OCI-LY7 (cell line): ENCODE measurements at regions not wholly inside any gene's neighbourhood (a gene's known extent, or its start where the extent isn't known, plus 50 kb on each side); places are given as distances from the start of the nearest gene placed in this dataset.

Experiments used
- BruUV-seq: library from RNA; stranded (reverse); fragments of 400-500 nt; replicated peaks from 2 replicates; lab custom pipeline; 2021; lab: Mats Ljungman, UMichigan
- CTCF ChIA-PET: fragments of 300-600 bp; sonication (Branson Sonifier 250); formaldehyde crosslinking; loops from one replicate; lab custom pipeline; 2022; ENCODE audit warnings: antibody characterized with exemption; ENCODE audit not compliant: unreplicated experiment; lab: Charles Lee
- POLR2A ChIA-PET: fragments of 300-600 bp; sonication (Branson Sonifier 250); formaldehyde crosslinking; loops from one replicate; lab custom pipeline; 2022; ENCODE audit warnings: antibody characterized with exemption; lab: Charles Lee
- DNase-seq: peaks from one replicate; pipeline ENCODE4 v3.0.0-alpha.2; 2015; ENCODE audit warnings: low spot score
- H2AFZ ChIP-seq: fragments of 200-600 bp; sonication (generic), shearing (Covaris generic); 2 replicates; pipeline ENCODE4 v1.6.1; 2014; ENCODE audit warnings: mild to moderate bottlenecking, antibody characterized with exemption, low read length, moderate library complexity
- H3K27ac ChIP-seq: fragments of 200-600 bp; sonication (generic); 2 replicates; pipeline ENCODE4 v1.5.1; 2014; ENCODE audit warnings: mixed run types, low read depth, mild to moderate bottlenecking, moderate library complexity, low read length, inconsistent platforms; ENCODE audit not compliant: poor library complexity, severe bottlenecking
- H3K36me3 ChIP-seq: fragments of 200-600 bp; sonication (generic); 2 replicates; pipeline ENCODE4 v1.6.1; 2014; ENCODE audit warnings: mild to moderate bottlenecking, antibody characterized with exemption, low read length, moderate library complexity, mixed read lengths; ENCODE audit not compliant: insufficient read depth
- H3K4me1 ChIP-seq: fragments of 200-600 bp; sonication (generic); 2 replicates; pipeline ENCODE4 v1.5.1; 2014; ENCODE audit warnings: mild to moderate bottlenecking, low read length; ENCODE audit not compliant: insufficient read depth, poor library complexity, severe bottlenecking
- H3K4me2 ChIP-seq: fragments of 200-600 bp; sonication (generic); 2 replicates; pipeline ENCODE4 v1.6.1; 2014; ENCODE audit warnings: mild to moderate bottlenecking, low read length
- H3K4me3 ChIP-seq: fragments of 200-600 bp; sonication (generic); 2 replicates; pipeline ENCODE4 v1.5.1; 2014; ENCODE audit warnings: mild to moderate bottlenecking, low read depth, low read length; ENCODE audit not compliant: poor library complexity, severe bottlenecking
- H3K79me2 ChIP-seq: fragments of 200-600 bp; sonication (generic); 2 replicates; pipeline ENCODE4 v1.6.1; 2016; ENCODE audit warnings: low read depth, mild to moderate bottlenecking, low read length, moderate library complexity, mixed read lengths; ENCODE audit not compliant: insufficient read depth
- H3K9me2 ChIP-seq: fragments of 200-600 bp; sonication (generic); 2 replicates; pipeline ENCODE4 v1.6.1; 2016; ENCODE audit warnings: mild to moderate bottlenecking, low read length, mixed read lengths; ENCODE audit not compliant: insufficient read depth
- H3K9me3 ChIP-seq: fragments of 200-600 bp; sonication (generic); 2 replicates; pipeline ENCODE4 v1.6.1; 2014; ENCODE audit warnings: mild to moderate bottlenecking, mixed run types, low read length, mixed read lengths
- H4K20me1 ChIP-seq: fragments of 200-600 bp; sonication (generic); 2 replicates; pipeline ENCODE4 v1.6.1; 2014; ENCODE audit warnings: mild to moderate bottlenecking, antibody characterized with exemption, low read length, moderate library complexity, mixed read lengths; ENCODE audit not compliant: insufficient read depth
- EZH2phosphoT487 ChIP-seq: fragments of 200-600 bp; sonication (generic); IDR thresholded peaks from 2 replicates; pipeline ENCODE4 v1.6.1; 2018; ENCODE audit warnings: low read depth, borderline replicate concordance, mild to moderate bottlenecking, mixed run types, antibody characterized with exemption, low read length, moderate library complexity, mixed read lengths
- intact Hi-C: fragments of 100-400 bp; cut with micrococcal nuclease; formaldehyde crosslinking; loops from one replicate; pipeline ENCODE4 v1.10.0; 2022; ENCODE audit not compliant: unreplicated experiment
- TF ChIP-seq, protein P1 (sequence below): fragments of 200-600 bp; sonication (generic); conservative IDR thresholded peaks from 2 replicates; pipeline ENCODE4 v1.5.1; 2014; ENCODE audit warnings: mild to moderate bottlenecking, antibody characterized with exemption, low read length, moderate library complexity, mixed read lengths

DNA sequence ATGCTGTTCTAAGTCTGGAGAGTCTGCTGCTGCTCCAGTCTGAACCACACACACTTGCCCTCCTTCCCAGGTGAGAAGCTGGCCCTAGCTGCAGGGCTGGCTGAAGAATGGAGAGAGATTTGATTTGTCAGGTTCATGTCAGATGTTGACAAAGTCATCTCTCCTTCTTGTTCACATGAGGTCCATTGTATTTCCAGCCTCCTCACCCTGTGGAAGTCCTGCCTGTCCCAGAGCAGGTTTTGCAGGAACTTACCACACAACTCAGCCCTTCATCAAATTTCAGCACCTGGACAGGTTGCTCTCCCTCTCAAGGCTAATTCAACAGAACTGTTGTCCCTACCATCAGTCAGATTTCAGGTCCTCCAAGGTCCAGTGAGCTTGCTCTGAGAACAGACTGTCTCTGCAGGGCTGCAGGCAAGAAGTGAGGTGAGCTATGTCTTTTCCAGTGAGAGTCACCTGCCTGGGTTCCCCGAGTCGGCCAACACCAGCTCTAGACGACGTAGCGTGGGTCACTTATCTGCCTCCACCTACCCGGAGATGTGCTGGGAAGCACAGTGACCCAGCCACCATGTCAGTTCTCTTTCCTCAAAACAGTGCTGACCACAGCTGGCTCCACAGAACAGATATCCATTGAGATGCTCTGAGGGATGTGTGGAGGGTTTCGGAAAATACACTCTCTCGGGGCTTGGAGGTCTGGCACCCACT, 58.0 kb upstream of the CD93 start:
- Histone ChIP-seq H3K79me2 (no peaks in the 10 kb centered on the region), H3K9me3 (no peaks in the 10 kb centered on the region), H3K27ac (no peak overlapping the region), H4K20me1 (no peaks in the 10 kb centered on the region), H3K36me3 (no peaks in the 10 kb centered on the region), H3K4me2 (no peak overlapping the region), H3K9me2 (no peaks in the 10 kb centered on the region), H2AFZ (no peak overlapping the region), H3K4me1 (no peaks in the 10 kb centered on the region), H3K4me3 (no peak overlapping the region)
- no TSS peak for BruUV-seq
- DNase-seq: no peak
- intact Hi-C loops: no loop called here
- CTCF ChIA-PET: interaction anchor here (0.6 kb wide), 1 partner anchor 1549 kb away, joined by 4 read pairs; no protein-coding TSS in a partner anchor
- TF ChIP-seq, protein P1, sequence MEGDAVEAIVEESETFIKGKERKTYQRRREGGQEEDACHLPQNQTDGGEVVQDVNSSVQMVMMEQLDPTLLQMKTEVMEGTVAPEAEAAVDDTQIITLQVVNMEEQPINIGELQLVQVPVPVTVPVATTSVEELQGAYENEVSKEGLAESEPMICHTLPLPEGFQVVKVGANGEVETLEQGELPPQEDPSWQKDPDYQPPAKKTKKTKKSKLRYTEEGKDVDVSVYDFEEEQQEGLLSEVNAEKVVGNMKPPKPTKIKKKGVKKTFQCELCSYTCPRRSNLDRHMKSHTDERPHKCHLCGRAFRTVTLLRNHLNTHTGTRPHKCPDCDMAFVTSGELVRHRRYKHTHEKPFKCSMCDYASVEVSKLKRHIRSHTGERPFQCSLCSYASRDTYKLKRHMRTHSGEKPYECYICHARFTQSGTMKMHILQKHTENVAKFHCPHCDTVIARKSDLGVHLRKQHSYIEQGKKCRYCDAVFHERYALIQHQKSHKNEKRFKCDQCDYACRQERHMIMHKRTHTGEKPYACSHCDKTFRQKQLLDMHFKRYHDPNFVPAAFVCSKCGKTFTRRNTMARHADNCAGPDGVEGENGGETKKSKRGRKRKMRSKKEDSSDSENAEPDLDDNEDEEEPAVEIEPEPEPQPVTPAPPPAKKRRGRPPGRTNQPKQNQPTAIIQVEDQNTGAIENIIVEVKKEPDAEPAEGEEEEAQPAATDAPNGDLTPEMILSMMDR: no peak
- TF ChIP-seq EZH2phosphoT487: no peak
- POLR2A ChIA-PET: no interaction called here

DNA sequence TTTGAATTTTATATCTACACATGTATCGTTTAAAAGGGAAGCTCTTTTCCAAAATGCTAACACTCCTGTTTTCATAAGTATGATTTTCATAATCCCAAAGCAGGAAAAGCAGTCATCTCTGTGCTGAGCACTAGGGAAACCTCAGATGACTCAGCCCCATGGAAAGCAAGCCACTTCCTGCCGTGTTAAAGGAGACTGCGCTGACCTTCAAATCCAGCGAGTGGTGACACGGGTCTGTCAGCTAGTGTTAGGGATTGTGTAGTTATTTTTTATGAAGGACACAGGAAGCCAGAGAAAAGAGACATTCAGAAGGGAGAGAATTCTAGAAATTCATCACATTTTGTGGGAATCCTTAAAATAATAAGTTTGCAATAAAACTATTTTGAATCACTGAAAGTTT, 57.0 kb upstream of the CD93 start:
- no peaks in the 10 kb centered on the region for H3K9me3 ChIP-seq
- H3K4me1 ChIP-seq: no peaks in the 10 kb centered on the region
- H2AFZ ChIP-seq: no peak overlapping the region
- no TSS peak for BruUV-seq
- no peaks in the 10 kb centered on the region for H3K9me2 ChIP-seq
- H4K20me1 ChIP-seq: no peaks in the 10 kb centered on the region
- intact Hi-C loops: no loop called here
- no peak overlapping the region for H3K4me2 ChIP-seq
- no peak for DNase-seq
- no peak overlapping the region for H3K27ac ChIP-seq
- POLR2A ChIA-PET: no interaction called here
- CTCF ChIA-PET: no interaction called here
- TF ChIP-seq EZH2phosphoT487: no peak
- no peaks in the 10 kb centered on the region for H3K79me2 ChIP-seq
- H3K4me3 ChIP-seq: no peak overlapping the region
- no peaks in the 10 kb centered on the region for H3K36me3 ChIP-seq

DNA sequence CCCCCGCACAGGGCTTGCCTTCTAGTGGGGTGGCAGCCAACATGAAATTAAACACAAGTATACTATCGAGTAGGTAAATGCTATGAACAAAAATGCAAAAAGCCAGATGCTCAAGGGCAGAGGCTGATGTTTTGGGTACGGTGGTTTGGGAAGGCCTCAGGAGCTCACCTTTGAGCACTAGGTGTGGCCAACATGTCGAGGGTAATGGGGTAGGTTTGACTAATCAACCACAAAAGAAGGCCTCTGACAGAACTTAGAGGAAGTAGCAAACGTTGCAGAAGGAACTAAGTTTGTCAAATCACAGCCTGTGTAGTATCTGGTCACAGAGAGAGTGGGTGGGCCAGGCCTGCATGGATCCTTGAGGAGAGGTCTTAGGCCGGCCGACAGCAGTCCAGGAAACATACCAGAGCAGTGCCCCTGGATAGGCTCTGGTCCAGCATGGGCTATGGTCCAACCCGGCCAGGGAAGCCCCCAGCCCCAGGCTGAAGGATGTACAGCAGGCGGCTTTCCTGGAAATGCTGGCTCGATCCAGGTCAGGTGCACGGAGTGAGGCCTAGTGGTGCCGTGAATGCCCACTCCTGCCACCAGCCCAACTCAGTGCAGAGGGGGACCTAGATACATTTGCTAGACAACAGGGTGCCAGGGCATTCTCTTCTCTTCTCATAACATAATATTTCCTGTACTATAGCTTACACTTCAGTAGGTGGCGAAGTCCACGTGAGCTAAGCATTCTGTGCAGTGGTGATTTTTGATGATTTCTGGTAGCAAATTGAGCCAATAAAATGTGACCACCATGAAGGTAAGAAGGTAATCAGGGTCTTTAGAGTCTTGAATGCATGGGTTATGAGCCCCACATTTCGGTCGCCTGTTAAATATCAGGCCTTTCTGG, 56.3 kb upstream of the CD93 start:
- no TSS peak for BruUV-seq
- Histone ChIP-seq H3K4me1 (no peaks in the 10 kb centered on the region), H3K79me2 (no peaks in the 10 kb centered on the region), H2AFZ (no peak overlapping the region), H3K36me3 (no peaks in the 10 kb centered on the region), H3K9me3 (no peaks in the 10 kb centered on the region), H3K4me3 (no peak overlapping the region), H3K9me2 (no peaks in the 10 kb centered on the region), H3K4me2 (no peak overlapping the region), H4K20me1 (no peaks in the 10 kb centered on the region), H3K27ac (no peak overlapping the region)
- intact Hi-C loops: no loop called here
- DNase-seq: no peak
- TF ChIP-seq EZH2phosphoT487: no peak
- TF ChIP-seq, protein P1: no peak
- CTCF ChIA-PET: no interaction called here
- POLR2A ChIA-PET: no interaction called here
